ENCODE measurements at regions not wholly inside any gene's neighbourhood (a gene's known extent, or its start where the extent isn't known, plus 50 kb on each side); places are given as distances from the start of the nearest gene placed in this dataset.
"Not testable (repeated sequence)": the region's sequence is repeated elsewhere in the genome, so short reads cannot be mapped to it uniquely, and the experiment has no call there.

DNA sequence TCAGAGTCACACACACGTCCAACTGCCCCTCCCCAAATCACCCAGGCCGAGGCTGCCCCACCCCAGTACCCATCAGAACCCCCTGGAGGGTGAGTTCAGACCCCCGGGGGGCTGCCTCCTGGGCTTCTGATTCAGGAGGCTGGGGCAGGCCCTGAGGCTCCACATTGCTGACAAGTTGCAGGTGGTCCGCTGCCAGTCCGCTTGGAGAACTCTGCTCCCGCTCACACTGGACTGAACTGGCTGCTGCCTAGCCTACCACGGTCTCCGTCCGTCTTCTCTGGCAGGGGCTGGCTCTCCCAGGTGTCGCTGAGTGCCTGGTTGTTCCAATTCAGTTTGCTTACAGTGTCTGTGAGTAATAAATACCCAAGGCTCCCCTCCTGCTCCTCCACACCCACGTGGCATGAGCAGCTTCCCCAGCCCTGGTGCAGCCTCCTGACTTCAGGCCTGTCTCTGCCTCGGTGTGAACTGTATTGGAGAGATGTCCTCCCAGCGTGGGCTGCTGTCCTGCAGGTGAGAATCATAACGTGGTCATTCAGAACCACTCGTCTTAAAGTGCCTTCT is 163.4 kb downstream of the LAT start:
- TF ChIP-seq, protein P1, sequence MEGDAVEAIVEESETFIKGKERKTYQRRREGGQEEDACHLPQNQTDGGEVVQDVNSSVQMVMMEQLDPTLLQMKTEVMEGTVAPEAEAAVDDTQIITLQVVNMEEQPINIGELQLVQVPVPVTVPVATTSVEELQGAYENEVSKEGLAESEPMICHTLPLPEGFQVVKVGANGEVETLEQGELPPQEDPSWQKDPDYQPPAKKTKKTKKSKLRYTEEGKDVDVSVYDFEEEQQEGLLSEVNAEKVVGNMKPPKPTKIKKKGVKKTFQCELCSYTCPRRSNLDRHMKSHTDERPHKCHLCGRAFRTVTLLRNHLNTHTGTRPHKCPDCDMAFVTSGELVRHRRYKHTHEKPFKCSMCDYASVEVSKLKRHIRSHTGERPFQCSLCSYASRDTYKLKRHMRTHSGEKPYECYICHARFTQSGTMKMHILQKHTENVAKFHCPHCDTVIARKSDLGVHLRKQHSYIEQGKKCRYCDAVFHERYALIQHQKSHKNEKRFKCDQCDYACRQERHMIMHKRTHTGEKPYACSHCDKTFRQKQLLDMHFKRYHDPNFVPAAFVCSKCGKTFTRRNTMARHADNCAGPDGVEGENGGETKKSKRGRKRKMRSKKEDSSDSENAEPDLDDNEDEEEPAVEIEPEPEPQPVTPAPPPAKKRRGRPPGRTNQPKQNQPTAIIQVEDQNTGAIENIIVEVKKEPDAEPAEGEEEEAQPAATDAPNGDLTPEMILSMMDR (IDR thresholded peaks at IDR 0.05; ENCODE audit: insufficient read depth, low read depth, low read length), result no peak
- H3K4me3 ChIP-seq (ENCODE audit: low read depth, low read length), result no peak overlapping the region
- no peak for DNase-seq (ENCODE audit: low read depth)

DNA sequence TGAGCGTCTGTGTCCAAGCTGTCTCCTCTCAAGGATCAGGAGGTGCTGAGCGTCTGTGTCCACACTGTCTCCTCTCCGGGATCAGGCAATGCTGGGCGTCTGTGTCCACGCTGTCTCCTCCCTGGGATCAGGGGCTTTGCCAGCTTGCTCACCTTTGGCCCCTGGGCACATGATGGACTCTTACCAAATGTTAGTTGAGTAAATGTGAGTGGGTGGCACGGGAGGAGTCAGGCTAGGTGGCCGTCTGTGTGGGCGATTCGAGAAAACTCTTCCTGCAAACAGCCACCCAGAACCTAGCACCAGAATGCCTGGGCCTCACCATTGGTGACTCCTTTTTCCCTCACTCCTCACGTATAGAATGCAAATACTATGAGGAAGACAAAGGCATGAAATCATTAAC is 162.9 kb downstream of the LAT start:
- DNase-seq (ENCODE audit: low read depth), result not testable (repeated sequence)

DNA sequence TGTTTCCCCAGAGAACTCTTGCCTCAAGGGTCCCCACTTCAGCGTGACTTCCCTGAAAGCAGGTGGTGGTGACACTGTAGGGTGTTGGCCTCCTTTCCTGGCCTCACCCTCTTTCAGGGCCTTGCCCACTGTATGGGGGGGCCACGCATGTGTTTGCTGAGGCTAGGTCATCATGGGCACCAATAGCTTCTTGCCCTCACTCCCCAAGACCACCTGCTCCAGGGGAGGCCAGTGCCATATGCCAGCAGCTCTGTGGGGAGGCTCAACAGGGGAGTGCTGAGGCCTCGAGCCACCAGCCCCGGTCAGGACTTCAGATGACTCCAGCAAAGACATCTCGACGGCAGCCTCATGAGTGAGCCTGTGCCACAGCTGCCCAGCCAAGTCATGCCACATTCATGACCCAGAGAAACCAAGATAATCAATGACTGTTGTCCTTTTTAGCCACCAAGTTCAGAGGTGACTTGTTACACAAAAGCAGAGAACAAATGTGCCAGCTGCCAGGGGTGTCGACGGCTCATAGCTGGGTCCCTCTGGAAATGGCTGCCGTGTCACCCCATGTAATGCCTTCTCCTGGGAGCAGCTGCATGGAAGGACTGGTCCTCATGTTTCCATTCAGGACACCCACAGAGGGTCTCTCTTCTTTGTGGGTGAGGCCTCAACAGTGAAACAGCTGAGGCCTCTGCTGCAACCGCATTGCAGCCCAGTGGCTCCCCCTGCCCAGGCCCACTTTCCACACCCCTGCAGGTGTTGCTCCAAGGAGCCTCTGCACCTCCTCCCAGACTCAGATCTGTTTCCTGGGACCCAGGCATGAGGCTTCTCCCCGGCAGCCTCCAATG is 162.2 kb downstream of the LAT start:
- DNase-seq (ENCODE audit: low read depth); H3K4me3 ChIP-seq (ENCODE audit: low read depth, low read length): not testable (repeated sequence)

More for the DNA sequence above, 162.9 kb downstream of the LAT start:
- not testable (repeated sequence) for H3K4me3 ChIP-seq (ENCODE audit: low read depth, low read length)

DNA sequence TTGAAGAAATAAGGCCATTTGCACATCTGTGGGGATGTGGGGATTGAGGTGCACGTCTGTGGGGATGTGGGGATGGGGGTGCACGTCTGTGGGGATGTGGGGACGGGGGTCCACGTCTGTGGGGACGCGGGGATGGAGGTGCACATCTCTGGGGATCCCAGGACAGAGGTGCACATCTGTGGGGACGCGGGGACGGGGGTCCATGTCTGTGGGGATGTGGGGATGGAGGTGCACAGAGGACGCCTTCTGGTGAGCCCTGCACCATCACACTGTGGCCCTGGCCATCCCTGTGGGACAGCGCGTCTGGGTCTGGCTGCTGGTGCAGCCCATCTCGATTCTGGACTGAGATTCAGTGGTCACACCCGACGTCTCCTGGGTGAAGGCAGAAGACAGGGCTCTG is 161.4 kb downstream of the LAT start:
- TF ChIP-seq, protein P1 (IDR thresholded peaks at IDR 0.05; ENCODE audit: insufficient read depth, low read depth, low read length), result no peak

DNA sequence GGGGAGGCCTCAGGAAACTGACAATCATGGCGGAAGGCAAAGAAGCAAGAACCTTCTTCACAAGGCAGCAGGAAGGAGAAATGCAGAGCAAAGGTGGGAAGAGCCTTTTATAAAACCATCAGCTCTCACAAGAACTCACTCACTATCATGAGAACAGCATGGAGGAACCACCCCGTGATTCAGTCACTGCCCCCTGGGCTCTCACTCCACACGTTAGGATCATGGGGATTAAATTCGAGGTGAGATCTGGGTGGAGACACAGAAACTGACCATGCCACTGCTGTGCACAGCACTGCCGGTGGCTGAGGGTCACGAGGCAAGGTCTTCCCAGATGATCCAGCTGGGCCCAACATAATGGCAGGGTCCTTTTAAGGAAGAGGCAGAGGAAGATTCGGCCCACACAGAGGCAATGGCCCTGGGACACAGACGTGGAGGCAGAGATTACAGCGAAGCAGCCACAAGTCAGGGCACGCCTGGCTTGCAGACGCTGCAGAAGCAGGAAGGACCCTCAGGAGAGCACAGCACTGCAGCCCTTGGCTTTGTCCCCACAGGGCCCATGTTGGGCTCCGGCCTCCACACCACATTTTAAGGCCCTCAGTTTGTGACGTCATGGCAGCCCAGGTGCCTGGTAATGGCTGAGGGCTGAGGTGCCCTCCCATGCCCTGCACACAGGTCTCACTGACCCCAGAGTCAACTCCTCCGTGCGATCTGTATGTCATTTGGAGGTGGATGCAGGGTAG is 160.8 kb downstream of the LAT start:
- not testable (repeated sequence) for DNase-seq (ENCODE audit: low read depth); H3K4me3 ChIP-seq (ENCODE audit: low read depth, low read length)

More for the DNA sequence above, 161.4 kb downstream of the LAT start:
- no peak for DNase-seq (ENCODE audit: low read depth)
- no peak overlapping the region for H3K4me3 ChIP-seq (ENCODE audit: low read depth, low read length)

DNA sequence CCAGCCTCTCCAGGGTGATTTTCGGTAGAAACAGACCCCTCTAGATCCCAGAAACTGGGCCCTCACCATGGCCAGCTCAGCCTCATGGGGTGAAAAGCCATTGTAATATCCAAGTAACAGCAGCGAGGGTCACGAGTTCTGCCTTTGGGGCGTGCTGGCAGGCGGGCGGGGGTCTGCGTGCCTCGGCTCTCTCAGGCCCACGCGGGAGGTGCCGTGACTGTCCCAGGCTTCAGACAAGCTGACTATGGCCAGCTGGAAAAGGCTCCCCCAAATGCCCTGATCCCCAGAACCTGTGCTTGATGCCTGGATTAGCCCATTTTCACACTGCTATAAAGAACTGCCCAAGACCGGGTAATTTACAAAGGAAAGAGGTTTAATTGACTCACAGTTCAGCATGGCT is 160.2 kb downstream of the LAT start:
- H3K4me3 ChIP-seq (ENCODE audit: low read depth, low read length); DNase-seq (ENCODE audit: low read depth): not testable (repeated sequence)

DNA sequence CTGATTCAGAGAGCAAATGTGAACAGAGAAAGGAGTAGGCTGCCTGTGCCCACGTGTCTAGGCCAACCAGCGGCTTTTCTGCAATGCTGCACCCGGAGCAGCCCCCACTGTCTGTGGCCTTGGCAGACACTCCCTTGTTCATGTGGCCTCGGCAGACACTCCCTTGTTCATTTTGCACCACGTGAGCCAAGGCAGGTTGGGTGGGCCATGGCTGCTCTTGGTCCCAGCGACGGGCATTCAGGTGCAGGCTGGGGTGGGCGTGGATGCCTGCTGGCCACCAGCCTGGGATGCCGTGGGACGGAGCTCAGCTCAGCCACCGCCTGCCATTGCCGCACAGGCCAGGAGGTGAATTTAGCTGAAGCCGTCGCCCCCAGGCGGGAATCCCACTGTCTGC is 159.8 kb downstream of the LAT start:
- not testable (repeated sequence) for DNase-seq (ENCODE audit: low read depth); H3K4me3 ChIP-seq (ENCODE audit: low read depth, low read length)

DNA sequence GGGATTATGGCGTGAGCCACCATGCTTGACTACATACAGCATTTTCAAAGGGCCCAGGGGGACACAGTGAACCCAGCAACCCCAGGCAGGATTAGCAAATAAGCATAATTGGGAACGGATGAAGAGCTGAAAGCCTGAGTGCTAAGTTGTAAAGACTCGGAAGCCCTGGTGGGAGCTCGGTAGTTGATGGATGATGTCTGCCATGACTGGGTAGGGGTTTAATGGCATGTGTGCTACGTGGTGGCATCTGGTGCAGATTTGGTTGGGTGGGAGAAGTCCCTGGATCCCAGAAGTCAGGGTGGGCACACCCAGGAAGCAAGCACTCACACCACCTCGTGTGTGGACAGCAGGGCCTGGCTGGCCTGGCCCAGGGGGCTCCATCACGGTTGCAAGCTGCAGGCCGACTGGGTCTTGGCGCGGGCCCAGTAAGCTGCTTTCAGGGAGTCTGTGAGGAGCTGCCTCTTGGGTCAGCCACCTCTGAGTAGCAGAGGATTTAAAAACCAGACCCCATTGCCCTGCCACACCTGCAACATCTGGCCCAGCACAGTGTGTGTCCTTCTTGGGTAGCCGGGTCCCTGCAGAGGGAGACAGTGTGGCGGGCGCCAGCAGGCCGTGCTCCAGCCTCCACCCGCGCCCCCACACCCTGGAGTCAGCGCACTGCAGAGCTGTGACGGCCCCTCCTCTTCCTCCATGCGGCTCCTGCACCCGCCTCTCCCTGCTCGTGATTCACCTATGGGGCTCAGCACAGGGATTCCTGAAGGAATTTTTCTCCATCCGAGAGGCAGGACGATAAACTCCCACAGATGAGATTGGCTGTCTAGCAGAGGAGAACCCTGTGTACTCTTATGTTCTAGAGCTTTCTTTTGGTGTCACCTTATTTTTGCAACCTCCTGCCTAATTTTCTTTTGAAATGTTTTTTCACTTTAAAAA is 159.2 kb downstream of the LAT start:
- not testable (repeated sequence) for DNase-seq (ENCODE audit: low read depth); H3K4me3 ChIP-seq (ENCODE audit: low read depth, low read length)

DNA sequence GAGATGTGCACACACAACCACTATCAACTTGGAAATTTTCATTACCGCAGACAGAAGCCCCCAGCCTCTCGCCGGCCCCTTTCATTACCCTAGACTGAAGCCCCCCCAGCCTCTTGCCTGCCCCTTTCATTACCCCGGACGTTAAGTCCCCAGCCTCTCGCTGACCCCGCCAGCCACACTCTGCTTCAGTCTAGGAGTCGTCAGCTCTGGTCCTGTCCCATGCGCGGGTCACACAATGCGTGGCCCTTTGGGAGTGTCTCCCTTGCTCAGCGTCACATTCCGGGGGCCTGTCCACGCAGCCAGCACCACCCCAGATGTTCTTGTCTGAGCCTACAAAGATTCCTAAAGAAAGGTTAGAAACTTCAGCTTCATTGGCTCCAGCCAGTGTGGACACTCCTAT is 157.7 kb downstream of the LAT start:
- not testable (repeated sequence) for H3K4me3 ChIP-seq (ENCODE audit: low read depth, low read length); DNase-seq (ENCODE audit: low read depth)

DNA sequence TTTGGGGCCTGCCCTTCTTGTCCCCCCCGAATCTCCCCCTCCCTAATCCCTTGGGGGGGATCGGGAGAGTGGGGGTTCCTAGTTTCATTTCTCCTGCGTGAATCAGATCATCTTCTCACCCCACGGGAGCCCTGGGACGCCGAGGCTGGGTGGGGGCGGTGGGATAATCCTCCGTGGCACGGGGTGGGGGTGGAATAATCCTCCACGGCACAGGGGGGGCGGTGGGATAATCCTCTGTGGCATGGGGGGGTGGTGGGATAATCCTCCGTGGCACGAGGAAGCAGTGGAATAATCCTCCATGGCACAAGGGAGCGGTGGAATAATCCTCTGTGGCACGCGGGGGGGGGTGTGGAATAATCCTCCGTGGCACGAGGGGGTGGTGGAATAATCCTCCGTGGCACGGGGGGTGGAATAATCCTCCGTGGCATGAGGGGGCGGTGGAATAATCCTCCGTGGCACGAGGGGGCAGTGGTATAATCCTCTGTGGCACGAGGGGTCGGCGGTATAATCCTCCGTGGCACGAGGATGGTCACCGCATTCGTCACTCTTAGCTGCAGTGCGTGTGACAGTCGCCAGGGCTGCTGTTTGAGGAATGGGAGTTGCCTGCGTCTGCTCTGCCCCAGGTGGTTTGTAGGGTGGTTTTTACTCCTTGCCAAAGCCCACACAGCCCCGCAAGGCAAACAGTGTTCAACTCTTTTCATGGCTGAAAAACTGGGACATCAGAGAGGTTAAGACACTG is 156.9 kb downstream of the LAT start:
- TF ChIP-seq, protein P1 (IDR thresholded peaks at IDR 0.05; ENCODE audit: insufficient read depth, low read depth, low read length), result no peak
- no peak for DNase-seq (ENCODE audit: low read depth)

DNA sequence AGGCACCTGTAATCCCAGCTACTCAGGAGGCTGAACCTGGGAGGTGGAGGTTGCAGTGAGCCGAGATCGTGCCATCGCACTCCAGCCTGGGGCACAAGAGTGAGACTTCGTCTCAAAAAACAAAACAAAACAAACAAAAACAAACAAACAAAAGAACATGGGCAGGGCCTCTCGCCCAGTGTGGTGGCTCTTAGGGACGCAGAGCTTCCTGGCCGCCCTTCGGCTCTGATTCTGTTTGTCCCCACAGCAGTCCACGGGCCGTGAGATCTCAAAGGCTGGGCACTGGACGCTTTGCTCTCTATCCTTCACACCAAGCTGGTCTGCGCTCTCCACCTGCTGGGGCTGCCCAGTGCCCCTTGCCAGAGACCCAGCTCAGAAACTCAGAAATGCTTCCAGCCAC is 156.3 kb downstream of the LAT start:
- H3K4me3 ChIP-seq (ENCODE audit: low read depth, low read length); DNase-seq (ENCODE audit: low read depth): not testable (repeated sequence)

More for the DNA sequence above, 156.9 kb downstream of the LAT start:
- H3K4me3 ChIP-seq (ENCODE audit: low read depth, low read length), result no peak overlapping the region

DNA sequence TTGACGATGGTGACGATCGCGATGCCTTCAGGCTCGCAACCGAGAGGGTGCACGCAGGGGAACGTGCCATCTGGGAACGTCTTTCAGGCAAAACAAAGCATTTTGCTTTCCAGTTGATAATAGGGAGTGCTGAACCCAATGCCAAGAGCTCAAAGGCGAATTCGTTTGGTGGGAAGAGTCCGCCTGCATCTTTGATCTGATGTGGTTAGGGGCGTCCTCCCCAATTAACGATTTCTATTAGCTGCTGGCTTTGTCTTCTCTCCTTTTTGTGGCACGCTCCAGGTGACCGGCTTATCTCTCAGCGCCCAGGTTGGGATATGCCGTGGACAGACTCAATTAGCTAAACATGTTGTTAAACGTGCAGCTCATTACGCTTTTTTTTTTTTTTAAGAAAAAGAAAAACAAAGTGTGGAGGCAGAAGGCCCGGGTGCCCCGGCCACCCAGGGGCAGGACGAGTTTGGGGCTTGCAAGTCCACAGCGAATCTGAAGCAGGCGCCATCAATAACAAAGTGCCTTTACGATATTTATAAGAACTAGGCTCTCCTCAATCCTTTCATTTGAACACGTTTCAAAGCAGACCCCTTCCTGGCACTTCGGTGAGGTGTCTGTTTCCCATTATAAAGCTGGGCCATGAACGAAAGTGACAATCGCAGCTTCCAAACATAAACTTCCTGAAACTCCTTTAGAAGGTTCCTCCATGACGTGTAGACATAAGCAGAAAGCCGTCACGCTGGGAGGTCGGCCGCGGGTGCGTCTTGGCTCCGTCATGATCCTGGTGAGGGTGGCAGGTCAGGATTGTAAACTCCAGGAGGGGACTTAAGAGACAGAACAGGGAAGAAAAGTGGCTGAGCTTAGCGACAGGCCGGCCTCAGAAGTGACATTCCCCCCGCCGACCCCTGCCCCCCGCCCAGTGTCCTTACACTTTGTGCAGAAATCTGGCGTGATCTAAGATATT is 155.3 kb downstream of the LAT start:
- not testable (repeated sequence) for H3K4me3 ChIP-seq (ENCODE audit: low read depth, low read length); DNase-seq (ENCODE audit: low read depth)

Data from fibroblast of villous mesenchyme (primary cell).